ENCODE measurements at regions not wholly inside any gene's neighbourhood (a gene's known extent, or its start where the extent isn't known, plus 50 kb on each side); places are given as distances from the start of the nearest gene placed in this dataset.
A peak's percentile ranks its signal among the peaks of the same experiment; 100 is the strongest.

GRCh38 chr4:95742179-95742578 is 97.7 kb upstream of the PDHA2 start:
- H3K36me3 ChIP-seq (ENCODE audit: control insufficient read depth, insufficient read depth, low read length): no peaks in the 10 kb centered on the region
- no peak overlapping the region for H3K27ac ChIP-seq (ENCODE audit: low read length)
- H3K4me3 ChIP-seq (ENCODE audit: low read length): no peak overlapping the region
- no peaks in the 10 kb centered on the region for H3K27me3 ChIP-seq (ENCODE audit: control insufficient read depth, insufficient read depth, low read length)
- H3K4me1 ChIP-seq (ENCODE audit: control insufficient read depth, insufficient read depth, low read length): no peaks in the 10 kb centered on the region
- peaks cover 4% of the 10 kb centered on the region for H3K9me3 ChIP-seq (replicated peaks; ENCODE audit: control insufficient read depth, low read depth, low read length)
- no CpG with 5 or more reads among the region's 1 CpG for WGBS (ENCODE audit: insufficient coverage)
- DNase-seq: no peak

GRCh38 chr4:95732061-95732460 is 107.8 kb upstream of the PDHA2 start:
- peak; percentile 4 for DNase-seq
- no peaks in the 10 kb centered on the region for H3K9me3 ChIP-seq (replicated peaks; ENCODE audit: control insufficient read depth, low read depth, low read length)
- no peak overlapping the region for H3K4me3 ChIP-seq (ENCODE audit: low read length)
- no peak overlapping the region for H3K27ac ChIP-seq (ENCODE audit: low read length)
- no peaks in the 10 kb centered on the region for H3K27me3 ChIP-seq (ENCODE audit: control insufficient read depth, insufficient read depth, low read length)
- no peaks in the 10 kb centered on the region for H3K36me3 ChIP-seq (ENCODE audit: control insufficient read depth, insufficient read depth, low read length)
- H3K4me1 ChIP-seq (ENCODE audit: control insufficient read depth, insufficient read depth, low read length): no peaks in the 10 kb centered on the region

GRCh38 chr4:95729596-95729995 is 110.3 kb upstream of the PDHA2 start:
- no peaks in the 10 kb centered on the region for H3K36me3 ChIP-seq (ENCODE audit: control insufficient read depth, insufficient read depth, low read length)
- H3K4me3 ChIP-seq (ENCODE audit: low read length): no peak overlapping the region
- no peaks in the 10 kb centered on the region for H3K27me3 ChIP-seq (ENCODE audit: control insufficient read depth, insufficient read depth, low read length)
- WGBS (ENCODE audit: insufficient coverage): 54% methylated on average over 7 of the region's 9 CpGs
- no peak for DNase-seq
- H3K4me1 ChIP-seq (ENCODE audit: control insufficient read depth, insufficient read depth, low read length): no peaks in the 10 kb centered on the region
- H3K9me3 ChIP-seq (replicated peaks; ENCODE audit: control insufficient read depth, low read depth, low read length): no peaks in the 10 kb centered on the region
- no peak overlapping the region for H3K27ac ChIP-seq (ENCODE audit: low read length)

GRCh38 chr4:95728145-95728544 is 111.7 kb upstream of the PDHA2 start:
- Histone ChIP-seq H3K36me3 (ENCODE audit: control insufficient read depth, insufficient read depth, low read length) (no peaks in the 10 kb centered on the region), H3K4me3 (ENCODE audit: low read length) (no peak overlapping the region), H3K27ac (ENCODE audit: low read length) (no peak overlapping the region), H3K4me1 (ENCODE audit: control insufficient read depth, insufficient read depth, low read length) (no peaks in the 10 kb centered on the region), H3K27me3 (ENCODE audit: control insufficient read depth, insufficient read depth, low read length) (no peaks in the 10 kb centered on the region), H3K9me3 (replicated peaks; ENCODE audit: control insufficient read depth, low read depth, low read length) (no peaks in the 10 kb centered on the region)
- no CpG with 5 or more reads among the region's 3 CpGs for WGBS (ENCODE audit: insufficient coverage)
- DNase-seq: peak; percentile 22

- H3K27ac ChIP-seq (ENCODE audit: low read length): no peak overlapping the region
- no peaks in the 10 kb centered on the region for H3K27me3 ChIP-seq (ENCODE audit: control insufficient read depth, insufficient read depth, low read length)
- no peaks in the 10 kb centered on the region for H3K4me1 ChIP-seq (ENCODE audit: control insufficient read depth, insufficient read depth, low read length)
- no peaks in the 10 kb centered on the region for H3K36me3 ChIP-seq (ENCODE audit: control insufficient read depth, insufficient read depth, low read length)
- WGBS (ENCODE audit: insufficient coverage): 80% methylated on average over 1 of the region's 2 CpGs
- DNase-seq: no peak
- no peak overlapping the region for H3K4me3 ChIP-seq (ENCODE audit: low read length)
- H3K9me3 ChIP-seq (replicated peaks; ENCODE audit: control insufficient read depth, low read depth, low read length): no peaks in the 10 kb centered on the region
These were observed 124.1 kb upstream of the PDHA2 start for GRCh38 chr4:95715830-95716229.

- Histone ChIP-seq H3K36me3 (ENCODE audit: control insufficient read depth, insufficient read depth, low read length) (no peaks in the 10 kb centered on the region), H3K4me3 (ENCODE audit: low read length) (no peak overlapping the region), H3K27ac (ENCODE audit: low read length) (no peak overlapping the region), H3K27me3 (ENCODE audit: control insufficient read depth, insufficient read depth, low read length) (no peaks in the 10 kb centered on the region), H3K9me3 (replicated peaks; ENCODE audit: control insufficient read depth, low read depth, low read length) (no peaks in the 10 kb centered on the region), H3K4me1 (ENCODE audit: control insufficient read depth, insufficient read depth, low read length) (no peaks in the 10 kb centered on the region)
- no CpG with 5 or more reads among the region's 1 CpG for WGBS (ENCODE audit: insufficient coverage)
- no peak for DNase-seq
These were observed 125.3 kb upstream of the PDHA2 start for GRCh38 chr4:95714571-95714970.

GRCh38 chr4:95705323-95705722 is 134.6 kb upstream of the PDHA2 start:
- no peaks in the 10 kb centered on the region for H3K4me1 ChIP-seq (ENCODE audit: control insufficient read depth, insufficient read depth, low read length)
- no peak overlapping the region for H3K4me3 ChIP-seq (ENCODE audit: low read length)
- no peaks in the 10 kb centered on the region for H3K36me3 ChIP-seq (ENCODE audit: control insufficient read depth, insufficient read depth, low read length)
- no peaks in the 10 kb centered on the region for H3K27me3 ChIP-seq (ENCODE audit: control insufficient read depth, insufficient read depth, low read length)
- DNase-seq: no peak
- no peak overlapping the region for H3K27ac ChIP-seq (ENCODE audit: low read length)
- H3K9me3 ChIP-seq (replicated peaks; ENCODE audit: control insufficient read depth, low read depth, low read length): no peaks in the 10 kb centered on the region

- Histone ChIP-seq H3K4me3 (ENCODE audit: low read length) (no peak overlapping the region), H3K9me3 (replicated peaks; ENCODE audit: control insufficient read depth, low read depth, low read length) (no peaks in the 10 kb centered on the region), H3K27ac (ENCODE audit: low read length) (no peak overlapping the region), H3K27me3 (ENCODE audit: control insufficient read depth, insufficient read depth, low read length) (no peaks in the 10 kb centered on the region), H3K36me3 (ENCODE audit: control insufficient read depth, insufficient read depth, low read length) (no peaks in the 10 kb centered on the region), H3K4me1 (ENCODE audit: control insufficient read depth, insufficient read depth, low read length) (no peaks in the 10 kb centered on the region)
- WGBS (ENCODE audit: insufficient coverage): 43% methylated on average over 2 of the region's 5 CpGs
- DNase-seq: peak; percentile 26
These were observed 138.3 kb upstream of the PDHA2 start for GRCh38 chr4:95701500-95702170.

GRCh38 chr4:95694411-95694810 is 145.5 kb upstream of the PDHA2 start:
- DNase-seq: no peak

GRCh38 chr4:95693594-95693993 is 144.8 kb upstream of the UNC5C start:
- H3K27ac ChIP-seq (ENCODE audit: low read length): no peak overlapping the region
- no peaks in the 10 kb centered on the region for H3K27me3 ChIP-seq (ENCODE audit: control insufficient read depth, insufficient read depth, low read length)
- WGBS (ENCODE audit: insufficient coverage): 0% methylated on average over 1 of the region's 2 CpGs
- no peak overlapping the region for H3K4me3 ChIP-seq (ENCODE audit: low read length)
- no peaks in the 10 kb centered on the region for H3K9me3 ChIP-seq (replicated peaks; ENCODE audit: control insufficient read depth, low read depth, low read length)
- no peaks in the 10 kb centered on the region for H3K4me1 ChIP-seq (ENCODE audit: control insufficient read depth, insufficient read depth, low read length)
- no peak for DNase-seq
- H3K36me3 ChIP-seq (ENCODE audit: control insufficient read depth, insufficient read depth, low read length): no peaks in the 10 kb centered on the region

More at GRCh38 chr4:95694411-95694810, 145.5 kb upstream of the PDHA2 start:
- H3K36me3 ChIP-seq (ENCODE audit: control insufficient read depth, insufficient read depth, low read length): no peaks in the 10 kb centered on the region
- H3K4me3 ChIP-seq (ENCODE audit: low read length): no peak overlapping the region
- no peaks in the 10 kb centered on the region for H3K27me3 ChIP-seq (ENCODE audit: control insufficient read depth, insufficient read depth, low read length)
- no peaks in the 10 kb centered on the region for H3K4me1 ChIP-seq (ENCODE audit: control insufficient read depth, insufficient read depth, low read length)
- no CpG with 5 or more reads among the region's 3 CpGs for WGBS (ENCODE audit: insufficient coverage)
- H3K27ac ChIP-seq (ENCODE audit: low read length): no peak overlapping the region
- H3K9me3 ChIP-seq (replicated peaks; ENCODE audit: control insufficient read depth, low read depth, low read length): no peaks in the 10 kb centered on the region

- H3K9me3 ChIP-seq (replicated peaks; ENCODE audit: control insufficient read depth, low read depth, low read length): no peaks in the 10 kb centered on the region
- H3K4me3 ChIP-seq (ENCODE audit: low read length): no peak overlapping the region
- no peak for DNase-seq
- H3K4me1 ChIP-seq (ENCODE audit: control insufficient read depth, insufficient read depth, low read length): no peaks in the 10 kb centered on the region
- no peaks in the 10 kb centered on the region for H3K27me3 ChIP-seq (ENCODE audit: control insufficient read depth, insufficient read depth, low read length)
- H3K27ac ChIP-seq (ENCODE audit: low read length): no peak overlapping the region
- WGBS (ENCODE audit: insufficient coverage): no CpG with 5 or more reads among the region's 1 CpG
- H3K36me3 ChIP-seq (ENCODE audit: control insufficient read depth, insufficient read depth, low read length): no peaks in the 10 kb centered on the region
These were observed 127.4 kb upstream of the UNC5C start for GRCh38 chr4:95676190-95676589.

Measured in muscle of leg (tissue), 3 donors.